ENCODE measurements at regions not wholly inside any gene's neighbourhood (a gene's known extent, or its start where the extent isn't known, plus 50 kb on each side); places are given as distances from the start of the nearest gene placed in this dataset.

DNA sequence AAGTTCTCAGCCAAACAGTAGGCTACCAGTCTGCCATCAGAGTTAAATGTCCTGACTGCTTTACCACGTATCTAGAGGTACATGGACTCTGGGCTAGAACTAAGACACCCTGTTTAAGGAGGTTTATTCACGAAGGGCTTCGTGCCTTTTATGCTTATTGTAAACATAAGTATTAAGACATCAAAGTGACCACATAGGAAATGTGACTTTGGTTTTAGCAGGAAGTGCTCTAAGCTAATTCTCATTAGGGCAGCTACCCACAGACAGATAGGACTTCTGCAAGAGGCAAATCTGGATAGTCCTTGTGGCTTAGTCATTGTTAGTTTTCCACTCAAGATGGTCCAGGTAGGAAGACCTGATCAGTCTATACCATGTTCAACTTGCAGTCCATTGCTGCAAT, 233.3 kb upstream of the MGAT5 start:
- TF ChIP-seq CTCF (IDR thresholded peaks at IDR 0.05; ENCODE audit: insufficient read depth, low read depth, low read length, missing control alignments) = no peak
- DNase-seq (ENCODE audit: low read depth) = peak; percentile 62
- H3K4me3 ChIP-seq (ENCODE audit: low read depth, low read length) = no peak overlapping the region

DNA sequence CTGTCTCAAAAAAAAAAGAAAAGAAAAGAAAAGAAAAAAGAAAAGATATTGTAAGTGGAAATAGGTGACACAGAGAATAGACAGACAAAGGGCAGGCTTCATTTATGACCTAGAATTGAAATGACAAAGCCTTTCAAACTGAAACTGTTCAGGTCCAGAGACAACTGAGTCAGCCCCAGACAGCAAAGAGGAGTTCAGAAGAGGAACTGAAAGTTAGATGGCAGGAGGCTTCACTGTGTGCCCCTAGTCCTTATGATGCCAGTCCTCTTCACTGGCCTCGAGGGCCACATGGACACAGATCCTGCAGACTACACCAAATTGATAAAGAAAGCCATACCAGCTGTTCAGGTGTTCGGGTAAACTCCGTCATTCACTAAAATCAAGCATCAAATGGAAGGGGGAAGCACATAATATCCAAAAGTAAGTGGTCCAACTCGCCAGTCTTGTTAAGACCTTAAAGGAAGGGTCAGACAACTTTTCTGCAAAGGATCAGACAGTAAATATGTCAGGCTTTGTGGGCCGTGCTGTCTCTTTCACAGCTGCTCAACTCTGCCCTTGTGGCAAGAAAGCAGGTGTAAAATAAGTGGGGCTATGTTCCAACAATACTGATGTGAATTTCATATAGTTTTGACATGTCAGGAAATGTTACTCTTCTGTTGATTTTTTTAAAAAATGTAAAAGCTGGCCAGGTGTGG, 231.9 kb upstream of the MGAT5 start:
- H3K4me3 ChIP-seq (ENCODE audit: low read depth, low read length) = no peak overlapping the region
- TF ChIP-seq CTCF (IDR thresholded peaks at IDR 0.05; ENCODE audit: insufficient read depth, low read depth, low read length, missing control alignments) = no peak
- peak; percentile 79 for DNase-seq (ENCODE audit: low read depth)

DNA sequence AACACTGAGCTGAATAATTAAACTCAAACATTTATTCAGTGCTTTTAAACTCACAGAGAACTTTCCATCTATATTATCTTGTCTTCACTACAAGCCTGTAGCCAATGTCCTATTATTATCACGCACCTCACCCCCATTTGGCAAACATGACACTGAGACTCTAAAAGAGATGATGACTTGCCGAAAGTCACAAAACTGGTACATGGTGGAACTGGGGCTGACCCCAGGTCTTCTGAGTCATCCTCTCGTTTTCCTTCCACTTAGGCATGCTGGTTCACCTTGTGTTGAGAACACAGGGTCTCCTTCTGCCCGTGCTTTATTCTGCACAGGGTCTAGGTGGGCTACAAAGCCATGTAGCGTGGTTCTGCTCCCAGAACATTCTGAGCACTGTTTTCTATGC, 230.0 kb upstream of the MGAT5 start:
- H3K4me3 ChIP-seq (ENCODE audit: low read depth, low read length) = no peak overlapping the region
- no peak for TF ChIP-seq CTCF (IDR thresholded peaks at IDR 0.05; ENCODE audit: insufficient read depth, low read depth, low read length, missing control alignments)
- peak; percentile 43 for DNase-seq (ENCODE audit: low read depth)

DNA sequence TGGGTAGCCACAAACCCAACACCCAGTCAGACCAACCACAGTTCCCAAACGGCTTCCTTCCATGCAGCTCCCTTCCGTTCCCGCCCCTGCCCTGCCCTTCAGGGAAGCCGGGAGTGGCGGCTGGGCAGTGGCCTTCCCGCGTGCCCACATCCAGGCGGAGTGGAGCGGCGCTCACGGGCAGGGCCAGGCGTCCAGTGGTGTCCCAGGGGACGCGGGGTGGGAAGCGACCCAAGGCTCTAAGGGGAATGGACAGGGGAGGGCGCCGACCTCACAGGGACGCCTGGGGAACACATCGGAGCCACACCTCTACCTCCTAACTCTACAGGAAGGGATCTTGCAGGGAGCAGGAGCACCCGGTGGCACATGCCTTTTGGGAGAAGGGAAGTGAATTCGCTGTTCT, 225.9 kb upstream of the MGAT5 start:
- no peak overlapping the region for H3K4me3 ChIP-seq (ENCODE audit: low read depth, low read length)
- no peak for TF ChIP-seq CTCF (IDR thresholded peaks at IDR 0.05; ENCODE audit: insufficient read depth, low read depth, low read length, missing control alignments)
- no peak for DNase-seq (ENCODE audit: low read depth)

- DNase-seq (ENCODE audit: low read depth) = no peak
- no peak overlapping the region for H3K4me3 ChIP-seq (ENCODE audit: low read depth, low read length)
- TF ChIP-seq CTCF (IDR thresholded peaks at IDR 0.05; ENCODE audit: insufficient read depth, low read depth, low read length, missing control alignments) = no peak
Observed at GRCh38 chr2:134029418-134029817, 224.5 kb upstream of the MGAT5 start.

GRCh38 chr2:134031539-134031938, 222.3 kb upstream of the MGAT5 start:
- no peak overlapping the region for H3K4me3 ChIP-seq (ENCODE audit: low read depth, low read length)
- TF ChIP-seq CTCF (IDR thresholded peaks at IDR 0.05; ENCODE audit: insufficient read depth, low read depth, low read length, missing control alignments) = no peak
- DNase-seq (ENCODE audit: low read depth) = no peak

Measured in GM12865 (cell line).